GM12865 (cell line): ENCODE measurements at regions not wholly inside any gene's neighbourhood (a gene's known extent, or its start where the extent isn't known, plus 50 kb on each side); places are given as distances from the start of the nearest gene placed in this dataset.

Source experiments
- DNase-seq: peaks from one replicate; pipeline ENCODE4 v3.0.0; 2010; ENCODE audit warnings: low read depth
- H3K4me3 ChIP-seq: 2 replicates; pipeline ENCODE4 v1.5.1; 2011; ENCODE audit warnings: mild to moderate bottlenecking, low read depth, low read length, control low read depth
- CTCF ChIP-seq: IDR thresholded peaks from 2 replicates; pipeline ENCODE4 v1.5.1; 2011; ENCODE audit warnings: low read length, control low read depth, low read depth, inconsistent platforms; ENCODE audit not compliant: insufficient read depth; ENCODE audit errors: missing control alignments

- DNase-seq: no peak
- TF ChIP-seq CTCF: no peak
- no peak overlapping the region for H3K4me3 ChIP-seq
These were observed 291.4 kb downstream of the JRKL start for GRCh38 chr11:96681019-96681716.

GRCh38 chr11:96694338-96694737 is 304.5 kb downstream of the JRKL start:
- DNase-seq: no peak
- TF ChIP-seq CTCF: no peak
- no peak overlapping the region for H3K4me3 ChIP-seq

GRCh38 chr11:96696731-96697130 is 306.9 kb downstream of the JRKL start:
- TF ChIP-seq CTCF: no peak
- DNase-seq: no peak
- H3K4me3 ChIP-seq: no peak overlapping the region

- DNase-seq: no peak
- H3K4me3 ChIP-seq: no peak overlapping the region
- no peak for TF ChIP-seq CTCF
These were observed 307.7 kb downstream of the JRKL start for GRCh38 chr11:96697466-96697865.

GRCh38 chr11:96704847-96705246 is 315.0 kb downstream of the JRKL start:
- TF ChIP-seq CTCF: no peak
- no peak for DNase-seq
- H3K4me3 ChIP-seq: no peak overlapping the region

- no peak for DNase-seq
These were observed 316.9 kb downstream of the JRKL start for GRCh38 chr11:96706761-96707160.

More at GRCh38 chr11:96706761-96707160, 316.9 kb downstream of the JRKL start:
- TF ChIP-seq CTCF: no peak
- H3K4me3 ChIP-seq: no peak overlapping the region
